SK-N-SH treated with all-trans-retinoic acid at 6 μM for 48 hours (cell line): ENCODE measurements at regions not wholly inside any gene's neighbourhood (a gene's known extent, or its start where the extent isn't known, plus 50 kb on each side); places are given as distances from the start of the nearest gene placed in this dataset.

ENCODE experiments used
- ATAC-seq: fragments of 200-7000 bp; cut with Tn5 transposase; 3 replicates; pipeline ENCODE4 v1.9.1; 2020; ENCODE audit warnings: mild to moderate bottlenecking, moderate library complexity
- ARNTL ChIP-seq: fragments of 450-650 bp; formaldehyde crosslinking; IDR thresholded peaks from 2 replicates; pipeline ENCODE4 v1.5.0; 2020; ENCODE audit warnings: low read depth, mild to moderate bottlenecking, moderate library complexity, borderline replicate concordance
- CSDC2 ChIP-seq: fragments of 250-450 bp; sonication (Bioruptor Pico); IDR thresholded peaks from 2 replicates; pipeline ENCODE4 v1.5.0; 2020; ENCODE audit warnings: mild to moderate bottlenecking, moderate library complexity
- ESRRG ChIP-seq: fragments of 250-450 bp; sonication (Bioruptor Pico); IDR thresholded peaks from 2 replicates; pipeline ENCODE4 v1.6.1; 2021; ENCODE audit warnings: mild to moderate bottlenecking
- GLIS3 ChIP-seq: fragments of 250-450 bp; sonication (Bioruptor Pico); IDR thresholded peaks from 2 replicates; pipeline ENCODE4 v1.5.0; 2020; ENCODE audit warnings: mild to moderate bottlenecking, moderate library complexity
- ISL1 ChIP-seq: fragments of 250-450 bp; sonication (Bioruptor Pico); IDR thresholded peaks from 2 replicates; pipeline ENCODE4 v2.1.2; 2022; ENCODE audit warnings: mild to moderate bottlenecking, moderate library complexity
- OSR1 ChIP-seq: fragments of 250-450 bp; sonication (Bioruptor Pico); IDR thresholded peaks from 2 replicates; pipeline ENCODE4 v1.8.0; 2022; ENCODE audit warnings: moderate library complexity, mild to moderate bottlenecking, inconsistent platforms
- PATZ1 ChIP-seq: fragments of 250-450 bp; sonication (Bioruptor Pico); IDR thresholded peaks from 2 replicates; pipeline ENCODE4 v1.8.0; 2020; ENCODE audit warnings: mild to moderate bottlenecking, moderate library complexity, borderline replicate concordance
- PPARA ChIP-seq: fragments of 250-450 bp; sonication (Bioruptor Pico); IDR thresholded peaks from 2 replicates; pipeline ENCODE4 v1.5.0; 2020; ENCODE audit warnings: mild to moderate bottlenecking, borderline replicate concordance
- RARB ChIP-seq: fragments of 250-450 bp; sonication (Bioruptor Pico); IDR thresholded peaks from 2 replicates; pipeline ENCODE4 v1.8.0; 2021; ENCODE audit warnings: mild to moderate bottlenecking, moderate library complexity
- SNAI2 ChIP-seq: fragments of 250-450 bp; sonication (Bioruptor Pico); IDR thresholded peaks from 2 replicates; pipeline ENCODE4 v1.5.0; 2020; ENCODE audit warnings: mild to moderate bottlenecking, moderate library complexity
- TCF4 ChIP-seq: fragments of 250-450 bp; sonication (Bioruptor Pico); IDR thresholded peaks from 2 replicates; pipeline ENCODE4 v1.8.0; 2021; ENCODE audit warnings: mild to moderate bottlenecking, moderate library complexity, borderline replicate concordance
- TOX ChIP-seq: fragments of 250-450 bp; sonication (Bioruptor Pico); IDR thresholded peaks from 2 replicates; pipeline ENCODE4 v1.8.0; 2021; ENCODE audit warnings: mild to moderate bottlenecking, moderate library complexity, borderline replicate concordance
- TSHZ2 ChIP-seq: fragments of 250-450 bp; sonication (Bioruptor Pico); IDR thresholded peaks from 2 replicates; pipeline ENCODE4 v1.5.0; 2020; ENCODE audit warnings: mild to moderate bottlenecking, moderate library complexity
- ZC3H10 ChIP-seq: fragments of 250-450 bp; sonication (Bioruptor Pico); IDR thresholded peaks from 2 replicates; pipeline ENCODE4 v1.5.1; 2021; ENCODE audit warnings: mild to moderate bottlenecking, moderate library complexity
- ZFP3 ChIP-seq: fragments of 250-450 bp; sonication (Bioruptor Pico); IDR thresholded peaks from 2 replicates; pipeline ENCODE4 v1.5.0; 2020; ENCODE audit warnings: mild to moderate bottlenecking, moderate library complexity
- ZNF565 ChIP-seq: fragments of 450-650 bp; formaldehyde crosslinking; conservative IDR thresholded peaks from 2 replicates; pipeline ENCODE4 v1.5.0; 2020; ENCODE audit warnings: low read depth, mild to moderate bottlenecking, moderate library complexity
- ZNF8 ChIP-seq: fragments of 450-650 bp; formaldehyde crosslinking; IDR thresholded peaks from 2 replicates; pipeline ENCODE4 v1.5.0; 2020; ENCODE audit warnings: mild to moderate bottlenecking, moderate library complexity
- TF ChIP-seq, protein P1 (sequence below): fragments of 250-450 bp; sonication (Bioruptor Pico); IDR thresholded peaks from 2 replicates; pipeline ENCODE4 v1.8.0; 2021; ENCODE audit warnings: low read depth, mild to moderate bottlenecking, moderate library complexity, borderline replicate concordance
- TF ChIP-seq, protein P2 (sequence below): fragments of 250-450 bp; sonication (Bioruptor Pico); IDR thresholded peaks from 2 replicates; pipeline ENCODE4 v1.5.1; 2020; ENCODE audit warnings: low read depth, mild to moderate bottlenecking, moderate library complexity

DNA sequence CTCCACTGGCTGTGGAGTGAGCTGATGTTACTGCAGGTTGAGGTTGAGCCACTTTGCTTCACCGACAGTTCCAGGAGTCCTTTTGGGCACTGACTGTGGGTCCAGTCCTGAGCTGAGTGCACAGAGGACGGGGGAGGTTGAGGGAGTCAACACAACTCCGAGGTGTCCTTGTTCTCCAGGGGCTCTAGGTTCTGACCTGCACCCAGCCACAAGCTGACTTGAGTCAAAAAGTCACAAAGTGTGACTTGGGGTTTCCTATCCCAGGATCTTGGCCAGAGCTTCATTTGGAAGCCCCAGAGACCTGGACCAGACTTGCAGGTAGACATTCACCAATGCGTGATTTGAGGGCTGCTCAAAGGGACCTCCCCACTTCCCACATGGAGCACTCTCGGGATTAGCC is 95.0 kb downstream of the FAM43A start:
- no peak for TF ChIP-seq ARNTL (CRISPR knock-in tag)
- no peak for TF ChIP-seq ZFP3 (CRISPR knock-in tag)
- no peak for TF ChIP-seq ESRRG (CRISPR knock-in tag)
- TF ChIP-seq GLIS3 (CRISPR knock-in tag), result no peak
- TF ChIP-seq TCF4 (CRISPR knock-in tag), result no peak
- TF ChIP-seq TSHZ2 (CRISPR knock-in tag), result no peak
- no peak for ATAC-seq

- ATAC-seq, result no peak
- TF ChIP-seq ZNF565 (CRISPR knock-in tag), result no peak
- no peak for TF ChIP-seq PATZ1 (CRISPR knock-in tag)
- TF ChIP-seq TSHZ2 (CRISPR knock-in tag), result no peak
- TF ChIP-seq ISL1 (CRISPR knock-in tag), result no peak
- no peak for TF ChIP-seq RARB (CRISPR knock-in tag)
- no peak for TF ChIP-seq CSDC2 (CRISPR knock-in tag)
- TF ChIP-seq, protein P1, sequence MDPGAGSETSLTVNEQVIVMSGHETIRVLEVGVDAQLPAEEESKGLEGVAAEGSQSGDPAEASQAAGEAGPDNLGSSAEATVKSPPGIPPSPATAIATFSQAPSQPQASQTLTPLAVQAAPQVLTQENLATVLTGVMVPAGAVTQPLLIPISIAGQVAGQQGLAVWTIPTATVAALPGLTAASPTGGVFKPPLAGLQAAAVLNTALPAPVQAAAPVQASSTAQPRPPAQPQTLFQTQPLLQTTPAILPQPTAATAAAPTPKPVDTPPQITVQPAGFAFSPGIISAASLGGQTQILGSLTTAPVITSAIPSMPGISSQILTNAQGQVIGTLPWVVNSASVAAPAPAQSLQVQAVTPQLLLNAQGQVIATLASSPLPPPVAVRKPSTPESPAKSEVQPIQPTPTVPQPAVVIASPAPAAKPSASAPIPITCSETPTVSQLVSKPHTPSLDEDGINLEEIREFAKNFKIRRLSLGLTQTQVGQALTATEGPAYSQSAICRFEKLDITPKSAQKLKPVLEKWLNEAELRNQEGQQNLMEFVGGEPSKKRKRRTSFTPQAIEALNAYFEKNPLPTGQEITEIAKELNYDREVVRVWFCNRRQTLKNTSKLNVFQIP, result no peak
Measured at GRCh38 chr3:194781617-194782016, 95.9 kb downstream of the FAM43A start.

GRCh38 chr3:194782698-194783404 is 97.2 kb downstream of the FAM43A start:
- ATAC-seq, result no peak
- TF ChIP-seq, protein P2, sequence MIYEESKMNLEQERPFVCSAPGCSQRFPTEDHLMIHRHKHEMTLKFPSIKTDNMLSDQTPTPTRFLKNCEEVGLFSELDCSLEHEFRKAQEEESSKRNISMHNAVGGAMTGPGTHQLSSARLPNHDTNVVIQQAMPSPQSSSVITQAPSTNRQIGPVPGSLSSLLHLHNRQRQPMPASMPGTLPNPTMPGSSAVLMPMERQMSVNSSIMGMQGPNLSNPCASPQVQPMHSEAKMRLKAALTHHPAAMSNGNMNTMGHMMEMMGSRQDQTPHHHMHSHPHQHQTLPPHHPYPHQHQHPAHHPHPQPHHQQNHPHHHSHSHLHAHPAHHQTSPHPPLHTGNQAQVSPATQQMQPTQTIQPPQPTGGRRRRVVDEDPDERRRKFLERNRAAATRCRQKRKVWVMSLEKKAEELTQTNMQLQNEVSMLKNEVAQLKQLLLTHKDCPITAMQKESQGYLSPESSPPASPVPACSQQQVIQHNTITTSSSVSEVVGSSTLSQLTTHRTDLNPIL (CRISPR knock-in tag), result no peak
- TF ChIP-seq ESRRG (CRISPR knock-in tag) (no peak), SNAI2 (CRISPR knock-in tag) (no peak), TSHZ2 (CRISPR knock-in tag) (no peak), ISL1 (CRISPR knock-in tag) (no peak), ARNTL (CRISPR knock-in tag) (no peak), ZNF8 (CRISPR knock-in tag) (no peak), OSR1 (CRISPR knock-in tag) (no peak), PPARA (CRISPR knock-in tag) (no peak), ZC3H10 (no peak), ZNF565 (CRISPR knock-in tag) (no peak), TOX (CRISPR knock-in tag) (no peak), RARB (CRISPR knock-in tag) (no peak), CSDC2 (CRISPR knock-in tag) (no peak), TCF4 (CRISPR knock-in tag) (no peak)
- TF ChIP-seq, protein P1, result no peak
